ENCODE measurements at regions not wholly inside any gene's neighbourhood (a gene's known extent, or its start where the extent isn't known, plus 50 kb on each side); places are given as distances from the start of the nearest gene placed in this dataset.

DNA sequence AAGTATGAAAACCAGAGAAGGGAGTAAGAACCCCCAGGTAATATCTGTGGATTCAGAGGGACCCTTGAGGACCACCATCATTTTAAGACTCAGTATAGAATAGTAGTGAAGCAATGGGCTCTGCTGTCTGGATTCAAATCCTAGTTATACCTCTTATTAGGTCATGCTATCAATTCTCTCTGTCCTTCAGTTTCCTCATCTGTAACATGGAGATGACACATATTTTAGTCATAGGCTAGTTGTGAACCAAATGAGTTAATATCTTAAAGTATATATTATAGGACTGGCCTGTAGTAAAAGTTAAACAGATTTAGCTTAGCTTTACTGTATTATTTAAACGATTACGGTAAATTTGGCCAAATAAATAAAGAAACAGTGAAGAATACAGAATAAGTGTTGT, 177.3 kb upstream of the GOLIM4 start:
- TF ChIP-seq, protein P1, sequence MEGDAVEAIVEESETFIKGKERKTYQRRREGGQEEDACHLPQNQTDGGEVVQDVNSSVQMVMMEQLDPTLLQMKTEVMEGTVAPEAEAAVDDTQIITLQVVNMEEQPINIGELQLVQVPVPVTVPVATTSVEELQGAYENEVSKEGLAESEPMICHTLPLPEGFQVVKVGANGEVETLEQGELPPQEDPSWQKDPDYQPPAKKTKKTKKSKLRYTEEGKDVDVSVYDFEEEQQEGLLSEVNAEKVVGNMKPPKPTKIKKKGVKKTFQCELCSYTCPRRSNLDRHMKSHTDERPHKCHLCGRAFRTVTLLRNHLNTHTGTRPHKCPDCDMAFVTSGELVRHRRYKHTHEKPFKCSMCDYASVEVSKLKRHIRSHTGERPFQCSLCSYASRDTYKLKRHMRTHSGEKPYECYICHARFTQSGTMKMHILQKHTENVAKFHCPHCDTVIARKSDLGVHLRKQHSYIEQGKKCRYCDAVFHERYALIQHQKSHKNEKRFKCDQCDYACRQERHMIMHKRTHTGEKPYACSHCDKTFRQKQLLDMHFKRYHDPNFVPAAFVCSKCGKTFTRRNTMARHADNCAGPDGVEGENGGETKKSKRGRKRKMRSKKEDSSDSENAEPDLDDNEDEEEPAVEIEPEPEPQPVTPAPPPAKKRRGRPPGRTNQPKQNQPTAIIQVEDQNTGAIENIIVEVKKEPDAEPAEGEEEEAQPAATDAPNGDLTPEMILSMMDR (IDR thresholded peaks at IDR 0.05) = no peak
- TF ChIP-seq POLR2A (IDR thresholded peaks at IDR 0.05) = no peak

All from adrenal gland (tissue), 5 donors.